GM20000 (cell line): ENCODE measurements at regions not wholly inside any gene's neighbourhood (a gene's known extent, or its start where the extent isn't known, plus 50 kb on each side); places are given as distances from the start of the nearest gene placed in this dataset.

Experiments used
- DNase-seq: peaks from one replicate; pipeline ENCODE4 v3.0.0; 2012; ENCODE audit warnings: low spot score
- CTCF ChIP-seq: IDR thresholded peaks from 2 replicates; pipeline ENCODE4 v1.5.1; 2012; ENCODE audit warnings: mild to moderate bottlenecking, control low read depth; ENCODE audit errors: extremely low read depth, missing control alignments

GRCh38 chr11:70716986-70717775 is 318.9 kb downstream of the CTTN start:
- DNase-seq = no peak
- no peak for TF ChIP-seq CTCF

- TF ChIP-seq CTCF = no peak
- DNase-seq = no peak
Observed at GRCh38 chr11:70717936-70718595, 319.7 kb downstream of the CTTN start.

GRCh38 chr11:70719516-70719915 is 321.2 kb downstream of the CTTN start:
- no peak for DNase-seq

GRCh38 chr11:70720281-70720680 is 322.0 kb downstream of the CTTN start:
- TF ChIP-seq CTCF = no peak
- no peak for DNase-seq

More at GRCh38 chr11:70719516-70719915, 321.2 kb downstream of the CTTN start:
- TF ChIP-seq CTCF = no peak

- TF ChIP-seq CTCF = no peak
- no peak for DNase-seq
Observed at GRCh38 chr11:70721006-70721405, 322.7 kb downstream of the CTTN start.

GRCh38 chr11:70725278-70725677 is 326.9 kb downstream of the CTTN start:
- TF ChIP-seq CTCF = no peak
- DNase-seq = no peak

GRCh38 chr11:70725739-70726138 is 327.4 kb downstream of the CTTN start:
- TF ChIP-seq CTCF = no peak

More at GRCh38 chr11:70725739-70726138, 327.4 kb downstream of the CTTN start:
- DNase-seq = no peak
